ENCODE measurements at regions not wholly inside any gene's neighbourhood (a gene's known extent, or its start where the extent isn't known, plus 50 kb on each side); places are given as distances from the start of the nearest gene placed in this dataset.

DNA sequence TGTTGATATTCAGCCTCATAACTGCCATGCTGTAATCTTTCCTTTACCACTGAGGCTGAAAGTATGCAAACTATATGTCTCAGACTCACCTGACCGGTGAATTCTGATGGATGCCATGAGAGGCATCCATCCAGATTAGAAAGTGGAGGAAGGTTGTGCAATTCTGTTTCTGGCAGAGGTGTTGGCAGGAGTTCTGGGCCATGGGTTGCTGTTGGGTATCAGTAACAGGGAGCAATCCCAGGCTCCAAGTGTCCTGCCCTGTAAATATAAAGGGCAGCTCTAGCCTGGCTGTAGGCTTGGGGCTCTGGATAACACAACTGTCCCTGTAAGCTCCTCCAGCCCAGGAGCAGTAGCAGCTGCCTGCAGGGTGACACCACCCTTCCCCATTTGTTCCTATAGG is 77.4 kb upstream of the ABCC4 start:
- no peak for ATAC-seq (replicated peaks in 1 of 2)

GRCh38 chr13:95380468-95381211 is 79.4 kb upstream of the ABCC4 start:
- no peak overlapping the region for H3K27ac Mint-ChIP-seq
- ATAC-seq (replicated peaks in 1 of 2) (peak; percentile 85 to 91), DNase-seq (peak; percentile 65)
- peaks cover 13% of the 10 kb centered on the region for H3K4me1 Mint-ChIP-seq (ENCODE audit: low read depth)
- H3K4me3 Mint-ChIP-seq = no peak overlapping the region
- H3K27me3 Mint-ChIP-seq (ENCODE audit: low read depth) = peaks cover 5% of the 10 kb centered on the region
- H3K9me3 Mint-ChIP-seq = no peaks in the 10 kb centered on the region
- no peaks in the 10 kb centered on the region for H3K36me3 Mint-ChIP-seq (ENCODE audit: insufficient read depth in 2 of 2)

More for the DNA sequence above, 77.4 kb upstream of the ABCC4 start:
- no peaks in the 10 kb centered on the region for H3K36me3 Mint-ChIP-seq (ENCODE audit: insufficient read depth in 2 of 2)
- H3K27ac Mint-ChIP-seq = no peak overlapping the region
- peaks cover 13% of the 10 kb centered on the region for H3K4me1 Mint-ChIP-seq (ENCODE audit: low read depth)
- no peak for DNase-seq
- H3K4me3 Mint-ChIP-seq = no peak overlapping the region
- H3K9me3 Mint-ChIP-seq = no peaks in the 10 kb centered on the region
- peaks cover 8% of the 10 kb centered on the region for H3K27me3 Mint-ChIP-seq (ENCODE audit: low read depth)

- H3K4me3 Mint-ChIP-seq = no peak overlapping the region
- H3K27me3 Mint-ChIP-seq (ENCODE audit: low read depth) = no peaks in the 10 kb centered on the region
- H3K4me1 Mint-ChIP-seq (ENCODE audit: low read depth) = peaks cover 19% of the 10 kb centered on the region
- DNase-seq (no peak), ATAC-seq (replicated peaks in 1 of 2) (no peak)
- no peaks in the 10 kb centered on the region for H3K36me3 Mint-ChIP-seq (ENCODE audit: insufficient read depth in 2 of 2)
- H3K9me3 Mint-ChIP-seq = no peaks in the 10 kb centered on the region
- no peak overlapping the region for H3K27ac Mint-ChIP-seq
Observed at GRCh38 chr13:95381212-95381527, 79.9 kb upstream of the ABCC4 start.

GRCh38 chr13:95382411-95382810 is 81.2 kb upstream of the ABCC4 start:
- Mint-ChIP-seq H3K4me3 (no peak overlapping the region), H3K27me3 (ENCODE audit: low read depth) (no peaks in the 10 kb centered on the region), H3K36me3 (ENCODE audit: insufficient read depth in 2 of 2) (no peaks in the 10 kb centered on the region), H3K9me3 (no peaks in the 10 kb centered on the region), H3K27ac (no peak overlapping the region), H3K4me1 (ENCODE audit: low read depth) (peaks cover 25% of the 10 kb centered on the region)
- no peak for ATAC-seq (replicated peaks in 1 of 2)
- DNase-seq = no peak

GRCh38 chr13:95382916-95383315 is 81.7 kb upstream of the ABCC4 start:
- Mint-ChIP-seq H3K9me3 (no peaks in the 10 kb centered on the region), H3K4me3 (no peak overlapping the region), H3K27ac (no peak overlapping the region), H3K36me3 (ENCODE audit: insufficient read depth in 2 of 2) (no peaks in the 10 kb centered on the region), H3K4me1 (ENCODE audit: low read depth) (peaks cover 25% of the 10 kb centered on the region), H3K27me3 (ENCODE audit: low read depth) (no peaks in the 10 kb centered on the region)
- DNase-seq = no peak
- ATAC-seq (replicated peaks in 1 of 2) = no peak

DNA sequence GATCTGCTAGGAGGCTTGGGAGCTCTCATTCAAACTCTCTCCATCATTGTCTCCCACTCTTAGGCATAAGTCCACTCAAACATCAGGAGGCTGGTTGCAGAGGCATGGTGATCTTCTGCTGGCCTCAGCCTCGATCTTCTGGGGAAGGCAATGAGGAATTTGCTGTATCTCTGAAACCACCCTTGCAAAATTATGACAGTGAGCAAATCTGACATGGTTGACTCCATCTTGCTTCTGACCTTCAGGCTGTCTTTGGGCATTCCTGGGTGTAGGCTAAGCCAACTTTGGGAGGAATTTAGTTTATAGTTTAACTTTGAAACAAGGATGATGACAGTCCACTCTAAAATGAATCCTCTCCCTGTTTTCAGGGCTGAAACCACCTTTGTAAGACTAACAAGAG is 84.1 kb upstream of the ABCC4 start:
- ATAC-seq (replicated peaks in 1 of 2) (no peak), DNase-seq (no peak)
- Mint-ChIP-seq H3K4me1 (ENCODE audit: low read depth) (peaks cover 23% of the 10 kb centered on the region), H3K27ac (no peak overlapping the region), H3K36me3 (ENCODE audit: insufficient read depth in 2 of 2) (no peaks in the 10 kb centered on the region), H3K27me3 (ENCODE audit: low read depth) (peaks cover under 1% of the 10 kb centered on the region), H3K9me3 (no peaks in the 10 kb centered on the region), H3K4me3 (no peak overlapping the region)

GRCh38 chr13:95385798-95386197 is 84.5 kb upstream of the ABCC4 start:
- no peak overlapping the region for H3K27ac Mint-ChIP-seq
- H3K9me3 Mint-ChIP-seq = no peaks in the 10 kb centered on the region
- peaks cover 19% of the 10 kb centered on the region for H3K4me1 Mint-ChIP-seq (ENCODE audit: low read depth)
- DNase-seq (no peak), ATAC-seq (replicated peaks in 1 of 2) (no peak)
- H3K4me3 Mint-ChIP-seq = no peak overlapping the region
- H3K27me3 Mint-ChIP-seq (ENCODE audit: low read depth) = peaks cover 4% of the 10 kb centered on the region
- no peaks in the 10 kb centered on the region for H3K36me3 Mint-ChIP-seq (ENCODE audit: insufficient read depth in 2 of 2)

DNA sequence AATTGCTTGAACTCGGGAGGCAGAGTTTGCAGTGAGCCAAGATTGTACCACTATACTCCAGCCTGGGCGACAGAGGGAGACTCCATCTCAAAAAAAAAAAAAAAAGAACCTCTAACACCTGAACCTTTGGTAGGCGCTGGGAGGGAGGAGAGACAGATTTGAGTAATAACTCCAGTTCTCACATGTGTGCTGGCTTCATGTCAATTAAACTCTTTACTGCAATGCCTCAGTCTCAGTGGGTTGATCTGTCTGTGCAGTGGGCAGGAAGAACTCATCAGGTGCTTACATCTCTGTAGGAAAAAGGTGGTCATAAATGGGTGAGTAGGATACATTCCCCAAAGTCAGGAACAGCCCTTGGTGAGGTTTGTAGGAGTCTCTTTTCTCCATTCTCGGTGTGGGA is 85.1 kb upstream of the ABCC4 start:
- Mint-ChIP-seq H3K4me3 (no peak overlapping the region), H3K36me3 (ENCODE audit: insufficient read depth in 2 of 2) (no peaks in the 10 kb centered on the region), H3K9me3 (no peaks in the 10 kb centered on the region), H3K27ac (no peak overlapping the region), H3K27me3 (ENCODE audit: low read depth) (peaks cover 6% of the 10 kb centered on the region), H3K4me1 (ENCODE audit: low read depth) (peaks cover 18% of the 10 kb centered on the region)
- no peak for DNase-seq
- peak; percentile 36 to 53 for ATAC-seq (replicated peaks in 1 of 2)

GRCh38 chr13:95387733-95388207 is 86.5 kb upstream of the ABCC4 start:
- H3K9me3 Mint-ChIP-seq = no peaks in the 10 kb centered on the region
- no peak for DNase-seq
- no peak overlapping the region for H3K4me3 Mint-ChIP-seq
- no peak for ATAC-seq (replicated peaks in 1 of 2)
- peaks cover 6% of the 10 kb centered on the region for H3K27me3 Mint-ChIP-seq (ENCODE audit: low read depth)
- no peaks in the 10 kb centered on the region for H3K36me3 Mint-ChIP-seq (ENCODE audit: insufficient read depth in 2 of 2)
- no peak overlapping the region for H3K27ac Mint-ChIP-seq
- H3K4me1 Mint-ChIP-seq (ENCODE audit: low read depth) = peaks cover 18% of the 10 kb centered on the region

GRCh38 chr13:95388420-95389079 is 87.3 kb upstream of the ABCC4 start:
- Mint-ChIP-seq H3K36me3 (ENCODE audit: insufficient read depth in 2 of 2) (no peaks in the 10 kb centered on the region), H3K4me3 (no peak overlapping the region), H3K9me3 (no peaks in the 10 kb centered on the region), H3K4me1 (ENCODE audit: low read depth) (peaks cover 12% of the 10 kb centered on the region), H3K27ac (no peak overlapping the region), H3K27me3 (ENCODE audit: low read depth) (peaks cover 6% of the 10 kb centered on the region)
- DNase-seq (no peak), ATAC-seq (replicated peaks in 1 of 2) (no peak)

- no peak for ATAC-seq (replicated peaks in 1 of 2)
- Mint-ChIP-seq H3K4me1 (ENCODE audit: low read depth) (peaks cover 4% of the 10 kb centered on the region), H3K36me3 (ENCODE audit: insufficient read depth in 2 of 2) (no peaks in the 10 kb centered on the region), H3K4me3 (no peak overlapping the region), H3K9me3 (no peaks in the 10 kb centered on the region), H3K27ac (no peak overlapping the region), H3K27me3 (ENCODE audit: low read depth) (peaks cover 6% of the 10 kb centered on the region)
- no peak for DNase-seq
Observed at GRCh38 chr13:95391362-95391761, 90.1 kb upstream of the ABCC4 start.

DNA sequence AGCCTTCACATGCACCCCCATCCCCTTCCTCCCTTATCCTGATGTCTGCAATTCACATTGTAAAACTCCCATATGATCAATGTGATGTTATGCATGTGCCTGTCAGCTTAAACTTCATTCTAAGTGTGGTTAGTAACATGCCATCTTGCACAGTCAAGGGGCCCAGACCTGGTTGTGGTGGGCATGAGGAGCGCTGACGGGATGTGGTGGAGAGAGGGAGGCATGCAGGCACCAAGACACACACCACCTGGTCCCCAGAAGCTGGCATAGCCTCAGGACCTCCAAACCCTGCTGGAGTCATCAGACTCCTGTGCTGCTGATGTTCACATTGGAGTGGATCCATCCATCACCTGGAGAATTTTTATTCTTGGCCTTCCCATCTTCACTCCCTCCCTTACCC is 90.5 kb upstream of the ABCC4 start:
- no peak overlapping the region for H3K4me3 Mint-ChIP-seq
- H3K27me3 Mint-ChIP-seq (ENCODE audit: low read depth) = peaks cover 6% of the 10 kb centered on the region
- DNase-seq (no peak), ATAC-seq (replicated peaks in 1 of 2) (no peak)
- no peaks in the 10 kb centered on the region for H3K36me3 Mint-ChIP-seq (ENCODE audit: insufficient read depth in 2 of 2)
- no peaks in the 10 kb centered on the region for H3K4me1 Mint-ChIP-seq (ENCODE audit: low read depth)
- H3K9me3 Mint-ChIP-seq = no peaks in the 10 kb centered on the region
- H3K27ac Mint-ChIP-seq = no peak overlapping the region

GRCh38 chr13:95392597-95392996 is 91.3 kb upstream of the ABCC4 start:
- no peaks in the 10 kb centered on the region for H3K36me3 Mint-ChIP-seq (ENCODE audit: insufficient read depth in 2 of 2)
- no peaks in the 10 kb centered on the region for H3K4me1 Mint-ChIP-seq (ENCODE audit: low read depth)
- H3K9me3 Mint-ChIP-seq = no peaks in the 10 kb centered on the region
- H3K27me3 Mint-ChIP-seq (ENCODE audit: low read depth) = peaks cover 6% of the 10 kb centered on the region
- DNase-seq = no peak
- H3K27ac Mint-ChIP-seq = no peak overlapping the region
- no peak for ATAC-seq (replicated peaks in 1 of 2)
- no peak overlapping the region for H3K4me3 Mint-ChIP-seq

Measured in activated T-cell treated with anti-CD3 and anti-CD28 coated beads, Interleukin-2, amount 50 U/mL, for 72 hours (primary cell).